Mesendoderm (in vitro differentiated cells): ENCODE measurements at regions not wholly inside any gene's neighbourhood (a gene's known extent, or its start where the extent isn't known, plus 50 kb on each side); places are given as distances from the start of the nearest gene placed in this dataset.

Source experiments
- DNase-seq: peaks from one replicate; pipeline ENCODE4 v3.0.0; 2013
- H2AK5ac ChIP-seq: 2 replicates; pipeline ENCODE4 v1.6.1; 2013; ENCODE audit warnings: low read length, inconsistent platforms
- H2BK120ac ChIP-seq: 2 replicates; pipeline ENCODE4 v1.6.1; 2013; ENCODE audit warnings: low read depth, mild to moderate bottlenecking, low read length, moderate library complexity, mixed read lengths
- H2BK15ac ChIP-seq: replicated peaks from 2 replicates; pipeline ENCODE4 v1.6.1; 2013; ENCODE audit warnings: low read depth, mild to moderate bottlenecking, moderate library complexity
- H2BK5ac ChIP-seq: 2 replicates; pipeline ENCODE4 v1.6.1; 2013; ENCODE audit warnings: low read length, inconsistent platforms
- H3K18ac ChIP-seq: 2 replicates; pipeline ENCODE4 v1.6.1; 2013; ENCODE audit warnings: mild to moderate bottlenecking, low read length, mixed read lengths
- H3K23ac ChIP-seq: one replicate; pipeline ENCODE4 v1.6.1; 2013; ENCODE audit warnings: low read length
- H3K27ac ChIP-seq: 2 replicates; pipeline ENCODE4 v1.5.1; 2013; ENCODE audit warnings: low read depth, mild to moderate bottlenecking, inconsistent platforms, low read length, moderate library complexity
- H3K27me3 ChIP-seq: 2 replicates; pipeline ENCODE4 v1.6.1; 2013; ENCODE audit warnings: low read length, control low read depth, mild to moderate bottlenecking, inconsistent platforms; ENCODE audit not compliant: insufficient read depth, poor library complexity
- H3K36me3 ChIP-seq: 2 replicates; pipeline ENCODE4 v1.6.1; 2013; ENCODE audit warnings: low read length, inconsistent platforms; ENCODE audit not compliant: control insufficient read depth, insufficient read depth
- H3K4ac ChIP-seq: one replicate; pipeline ENCODE4 v1.6.1; 2013; ENCODE audit warnings: low read depth, mild to moderate bottlenecking, low read length, moderate library complexity
- H3K4me1 ChIP-seq: 2 replicates; pipeline ENCODE4 v1.6.1; 2013; ENCODE audit warnings: low read depth, low read length, inconsistent platforms; ENCODE audit not compliant: control insufficient read depth
- H3K4me2 ChIP-seq: 2 replicates; pipeline ENCODE4 v1.6.1; 2013; ENCODE audit warnings: low read length
- H3K4me3 ChIP-seq: 2 replicates; pipeline ENCODE4 v1.5.1; 2013; ENCODE audit warnings: mild to moderate bottlenecking, low read length
- H3K56ac ChIP-seq: one replicate; pipeline ENCODE4 v1.6.1; 2013; ENCODE audit warnings: low read length
- H3K79me1 ChIP-seq: 2 replicates; pipeline ENCODE4 v1.6.1; 2013; ENCODE audit warnings: low read length, inconsistent platforms
- H3K79me2 ChIP-seq: 2 replicates; pipeline ENCODE4 v1.6.1; 2013; ENCODE audit warnings: mild to moderate bottlenecking, low read length; ENCODE audit not compliant: control insufficient read depth, insufficient read depth
- H3K9ac ChIP-seq: 2 replicates; pipeline ENCODE4 v1.6.1; 2013; ENCODE audit warnings: low read length, inconsistent platforms
- H4K5ac ChIP-seq: one replicate; pipeline ENCODE4 v1.6.1; 2013; ENCODE audit warnings: low read length
- H4K8ac ChIP-seq: one replicate; pipeline ENCODE4 v1.6.1; 2013; ENCODE audit warnings: low read depth, mild to moderate bottlenecking, control low read depth, low read length, moderate library complexity
- WGBS: extraction: QIAGEN DNeasy Blood & Tissue Kit; methylation state at CpG from one replicate; pipeline ENCODE4 v1.1.7; 2013; ENCODE audit warnings: low lambda C conversion rate, missing lambda C conversion rate; ENCODE audit not compliant: insufficient coverage; ENCODE audit errors: extremely low coverage; 5-methylcytosine and 5-hydroxymethylcytosine counted together

DNA sequence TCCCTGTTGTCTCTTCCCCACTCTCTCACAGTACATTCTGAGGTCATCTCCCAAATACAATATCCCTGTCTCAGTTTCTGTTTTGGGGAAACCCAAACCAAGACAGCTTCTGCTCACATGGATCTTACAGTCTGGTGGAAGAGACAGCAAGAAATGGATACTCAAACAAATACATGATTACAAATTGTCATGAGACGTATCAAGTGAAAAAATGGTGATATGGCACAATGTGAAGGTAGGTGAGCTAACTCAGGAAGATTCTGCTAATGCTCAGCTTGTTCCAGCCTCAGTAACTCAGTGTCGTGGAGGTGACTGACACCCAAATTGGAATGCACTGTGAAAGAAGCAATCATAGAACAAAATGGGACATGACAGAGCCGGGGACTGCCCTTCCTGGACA lies 68.3 kb downstream of the CHST1 start:
- Histone ChIP-seq H2BK15ac (no peak overlapping the region), H3K79me1 (no peaks in the 10 kb centered on the region), H3K79me2 (no peaks in the 10 kb centered on the region), H3K18ac (no peak overlapping the region), H4K5ac (no peak overlapping the region), H3K9ac (no peak overlapping the region), H3K27ac (no peak overlapping the region), H3K27me3 (no peaks in the 10 kb centered on the region), H2BK120ac (no peak overlapping the region), H3K4me2 (no peak overlapping the region), H4K8ac (no peak overlapping the region), H3K4me3 (no peak overlapping the region), H3K23ac (no peak overlapping the region), H2AK5ac (no peak overlapping the region), H3K56ac (no peak overlapping the region), H3K4me1 (no peaks in the 10 kb centered on the region), H3K4ac (no peak overlapping the region), H2BK5ac (no peak overlapping the region), H3K36me3 (no peaks in the 10 kb centered on the region)
- WGBS, result no CpG with 5 or more reads among the region's 3 CpGs
- no peak for DNase-seq

DNA sequence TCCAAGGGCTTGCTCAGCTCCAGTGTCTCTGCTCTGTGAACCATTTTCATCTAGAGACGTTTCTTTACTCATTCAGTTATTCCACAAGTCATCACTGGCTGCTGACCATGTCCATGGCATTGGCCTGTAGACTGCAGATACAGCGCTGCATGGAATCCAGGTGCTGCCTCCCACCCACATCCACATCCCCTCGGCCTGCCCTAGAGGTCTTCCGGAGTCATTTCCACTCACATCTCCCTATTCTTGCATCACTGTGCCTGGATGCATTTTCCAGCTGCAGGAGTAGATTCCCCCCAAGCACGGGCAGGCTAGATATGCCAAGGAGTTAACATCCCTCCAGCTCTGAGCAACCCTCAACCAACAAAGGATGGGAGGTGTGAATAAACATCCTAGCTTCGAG lies 68.9 kb downstream of the CHST1 start:
- H3K4me1 ChIP-seq, result no peaks in the 10 kb centered on the region
- no peak overlapping the region for H3K4me2 ChIP-seq
- DNase-seq, result no peak
- H4K5ac ChIP-seq, result no peak overlapping the region
- no peak overlapping the region for H3K4ac ChIP-seq
- no peak overlapping the region for H4K8ac ChIP-seq
- no peak overlapping the region for H3K56ac ChIP-seq
- no peak overlapping the region for H2AK5ac ChIP-seq
- no peaks in the 10 kb centered on the region for H3K27me3 ChIP-seq
- no peaks in the 10 kb centered on the region for H3K36me3 ChIP-seq
- no peak overlapping the region for H3K23ac ChIP-seq
- H2BK15ac ChIP-seq, result no peak overlapping the region
- WGBS, result no CpG with 5 or more reads among the region's 6 CpGs
- no peaks in the 10 kb centered on the region for H3K79me2 ChIP-seq
- no peak overlapping the region for H2BK5ac ChIP-seq
- H3K79me1 ChIP-seq, result no peaks in the 10 kb centered on the region
- no peak overlapping the region for H2BK120ac ChIP-seq
- H3K9ac ChIP-seq, result no peak overlapping the region
- no peak overlapping the region for H3K18ac ChIP-seq
- no peak overlapping the region for H3K27ac ChIP-seq
- H3K4me3 ChIP-seq, result no peak overlapping the region

DNA sequence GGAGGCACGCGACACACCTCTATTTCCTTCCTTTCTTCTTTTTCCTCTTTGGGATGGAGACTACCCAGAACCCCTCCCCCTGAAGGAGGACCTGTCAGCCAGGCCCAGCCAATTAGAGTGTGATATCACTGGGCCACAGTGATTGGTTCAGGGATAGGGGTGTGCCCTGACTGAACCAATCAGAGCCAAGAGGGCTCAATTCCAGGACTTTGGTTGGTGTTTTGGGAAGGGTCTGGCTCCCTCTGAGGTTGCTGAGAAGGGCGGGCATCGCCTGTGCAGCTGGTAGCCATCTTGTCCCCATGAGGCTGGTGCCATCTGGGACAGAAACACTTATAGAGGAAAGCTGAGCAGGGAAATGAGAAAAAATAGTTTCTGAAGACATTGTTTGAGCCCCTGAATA lies 71.4 kb downstream of the CHST1 start:
- Histone ChIP-seq H3K27me3 (no peaks in the 10 kb centered on the region), H2BK15ac (no peak overlapping the region), H3K4me1 (no peaks in the 10 kb centered on the region), H3K36me3 (no peaks in the 10 kb centered on the region), H3K4me3 (no peak overlapping the region), H4K5ac (no peak overlapping the region), H2AK5ac (no peak overlapping the region), H3K56ac (no peak overlapping the region), H3K79me2 (no peaks in the 10 kb centered on the region), H3K9ac (no peak overlapping the region), H2BK120ac (no peak overlapping the region), H3K18ac (no peak overlapping the region), H3K79me1 (no peaks in the 10 kb centered on the region), H4K8ac (no peak overlapping the region), H3K4ac (no peak overlapping the region), H3K23ac (no peak overlapping the region), H3K4me2 (no peak overlapping the region), H3K27ac (no peak overlapping the region), H2BK5ac (no peak overlapping the region)
- peak; percentile 55 for DNase-seq
- WGBS, result no CpG with 5 or more reads among the region's 4 CpGs

DNA sequence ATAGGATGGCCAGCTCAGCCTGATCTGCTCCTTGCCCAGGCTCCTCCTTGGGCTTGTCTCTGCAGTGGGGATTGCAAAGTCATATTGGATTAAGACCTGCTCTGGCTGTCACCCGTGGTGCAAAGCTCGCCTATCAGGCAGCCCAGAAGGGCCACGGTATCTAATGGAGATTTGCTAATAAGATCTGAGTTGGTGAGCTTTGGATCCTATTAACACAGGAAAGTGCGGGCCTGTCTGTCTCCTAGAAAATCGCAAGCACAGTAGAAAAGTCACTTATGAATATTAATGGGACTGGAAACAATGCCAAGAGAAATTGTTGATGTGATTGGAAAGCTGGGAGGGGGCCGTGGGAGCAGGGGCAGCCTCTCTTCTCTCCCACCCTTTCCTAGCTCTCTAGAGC lies 72.8 kb downstream of the CHST1 start:
- Histone ChIP-seq H3K23ac (no peak overlapping the region), H3K4ac (no peak overlapping the region), H2AK5ac (no peak overlapping the region), H3K18ac (no peak overlapping the region), H2BK5ac (peak overlapping the region; percentile 20), H3K56ac (peak overlapping the region; percentile 15), H2BK15ac (no peak overlapping the region), H4K5ac (no peak overlapping the region), H3K27ac (no peak overlapping the region), H3K79me1 (no peaks in the 10 kb centered on the region), H3K79me2 (no peaks in the 10 kb centered on the region), H2BK120ac (no peak overlapping the region), H3K4me1 (no peaks in the 10 kb centered on the region), H3K9ac (no peak overlapping the region), H3K4me2 (no peak overlapping the region), H3K27me3 (no peaks in the 10 kb centered on the region), H4K8ac (no peak overlapping the region), H3K36me3 (no peaks in the 10 kb centered on the region), H3K4me3 (no peak overlapping the region)
- peak; percentile 69 for DNase-seq
- WGBS, result no CpG with 5 or more reads among the region's 6 CpGs

GRCh38 chr11:45590743-45591142 lies 74.7 kb downstream of the CHST1 start:
- Histone ChIP-seq H4K5ac (no peak overlapping the region), H3K4me1 (no peaks in the 10 kb centered on the region), H4K8ac (no peak overlapping the region), H3K4me2 (no peak overlapping the region), H2BK15ac (no peak overlapping the region), H3K79me1 (no peaks in the 10 kb centered on the region), H3K4me3 (no peak overlapping the region), H3K18ac (no peak overlapping the region), H3K36me3 (no peaks in the 10 kb centered on the region), H3K27me3 (no peaks in the 10 kb centered on the region), H3K27ac (no peak overlapping the region), H2BK5ac (no peak overlapping the region), H3K56ac (no peak overlapping the region), H2AK5ac (no peak overlapping the region), H3K23ac (no peak overlapping the region), H2BK120ac (no peak overlapping the region), H3K9ac (no peak overlapping the region), H3K4ac (no peak overlapping the region), H3K79me2 (no peaks in the 10 kb centered on the region)
- no peak for DNase-seq
- WGBS, result no CpG with 5 or more reads among the region's 3 CpGs

- Histone ChIP-seq H3K36me3 (no peaks in the 10 kb centered on the region), H3K4ac (no peak overlapping the region), H2AK5ac (no peak overlapping the region), H3K4me1 (no peaks in the 10 kb centered on the region), H3K27ac (no peak overlapping the region), H3K56ac (no peak overlapping the region), H3K4me2 (no peak overlapping the region), H2BK120ac (no peak overlapping the region), H2BK5ac (no peak overlapping the region), H2BK15ac (no peak overlapping the region), H4K8ac (no peak overlapping the region), H3K23ac (no peak overlapping the region), H3K27me3 (no peaks in the 10 kb centered on the region), H3K9ac (no peak overlapping the region), H4K5ac (no peak overlapping the region), H3K4me3 (no peak overlapping the region), H3K79me1 (no peaks in the 10 kb centered on the region), H3K79me2 (no peaks in the 10 kb centered on the region), H3K18ac (no peak overlapping the region)
- no peak for DNase-seq
- WGBS, result no CpG with 5 or more reads among the region's 5 CpGs
Measured at GRCh38 chr11:45585205-45585604, 80.2 kb downstream of the CHST1 start.
